PC-9 (cell line): ENCODE measurements at regions not wholly inside any gene's neighbourhood (a gene's known extent, or its start where the extent isn't known, plus 50 kb on each side); places are given as distances from the start of the nearest gene placed in this dataset.

Experiments used
- BruUV-seq: library from RNA; stranded (reverse); fragments of 400-500 nt; replicated peaks from 2 replicates; lab custom pipeline; 2021; lab: Mats Ljungman, UMichigan
- CTCF ChIA-PET: fragments of 300-600 bp; sonication (Branson Sonifier 250); formaldehyde crosslinking; loops from one replicate; lab custom pipeline; 2022; ENCODE audit warnings: antibody characterized with exemption; lab: Charles Lee
- POLR2A ChIA-PET: fragments of 300-600 bp; sonication (Branson Sonifier 250); formaldehyde crosslinking; loops from one replicate; lab custom pipeline; 2022; ENCODE audit warnings: antibody characterized with exemption; ENCODE audit not compliant: unreplicated experiment; lab: Charles Lee
- DNase-seq, 2 experiments: peaks; one replicate each; pipeline versions ENCODE4 v3.0.0 to v3.0.0-alpha.2; 2015 to 2022; ENCODE audit warnings: mixed read lengths in 1 of 2
- H2AFZ ChIP-seq: fragments of 200-600 bp; sonication (generic); 2 replicates; pipeline ENCODE4 v1.8.1; 2017; ENCODE audit warnings: antibody characterized with exemption
- H3F3A ChIP-seq: fragments of 200-600 bp; sonication (generic); 2 replicates; pipeline ENCODE4 v1.8.1; 2017; ENCODE audit warnings: antibody characterized with exemption, mild to moderate bottlenecking, low read depth; ENCODE audit not compliant: insufficient read depth
- H3K27ac ChIP-seq: fragments of 200-600 bp; sonication (generic); 2 replicates; pipeline ENCODE4 v1.6.1; 2016; ENCODE audit warnings: mixed run types
- H3K27me3 ChIP-seq: fragments of 200-600 bp; sonication (generic); 2 replicates; pipeline ENCODE4 v1.6.1; 2016; ENCODE audit warnings: low read depth, mixed run types; ENCODE audit not compliant: insufficient read depth
- H3K36me3 ChIP-seq: fragments of 200-600 bp; sonication (generic); 2 replicates; pipeline ENCODE4 v1.6.1; 2016; ENCODE audit warnings: low read depth, mixed run types
- H3K4me1 ChIP-seq: fragments of 200-600 bp; sonication (generic); replicated peaks from 2 replicates; pipeline ENCODE4 v1.6.1; 2016; ENCODE audit warnings: mixed run types; ENCODE audit not compliant: insufficient read depth
- H3K4me2 ChIP-seq: fragments of 200-600 bp; sonication (generic); 2 replicates; pipeline ENCODE4 v1.6.1; 2017; ENCODE audit warnings: mixed run types
- H3K4me3 ChIP-seq: fragments of 200-600 bp; sonication (generic); 2 replicates; pipeline ENCODE4 v1.6.1; 2016; ENCODE audit warnings: mixed run types
- H3K79me2 ChIP-seq: fragments of 200-600 bp; sonication (generic); 2 replicates; pipeline ENCODE4 v1.6.1; 2017; ENCODE audit warnings: low read depth, mixed run types
- H3K9me2 ChIP-seq: fragments of 200-600 bp; sonication (generic); 2 replicates; pipeline ENCODE4 v1.8.1; 2017; ENCODE audit warnings: mild to moderate bottlenecking; ENCODE audit not compliant: insufficient read depth
- H3K9me3 ChIP-seq: fragments of 200-600 bp; sonication (generic); 2 replicates; pipeline ENCODE4 v1.8.1; 2016; ENCODE audit warnings: low read depth; ENCODE audit not compliant: insufficient read depth
- H4K20me1 ChIP-seq: fragments of 200-600 bp; sonication (generic); 2 replicates; pipeline ENCODE4 v1.8.1; 2017; ENCODE audit not compliant: insufficient read depth
- EZH2 ChIP-seq: fragments of 200-600 bp; sonication (generic); IDR thresholded peaks from 2 replicates; pipeline ENCODE4 v1.8.0; 2017; ENCODE audit warnings: antibody characterized with exemption, low read depth
- intact Hi-C: fragments of 100-400 bp; cut with micrococcal nuclease; formaldehyde crosslinking; loops from one replicate; pipeline ENCODE4 v1.10.0; 2022; ENCODE audit not compliant: unreplicated experiment
- TF ChIP-seq, protein P1 (sequence below): fragments of 200-600 bp; sonication (generic); conservative IDR thresholded peaks from 2 replicates; pipeline ENCODE4 v1.6.1; 2017; ENCODE audit warnings: mixed run types, antibody characterized with exemption, mild to moderate bottlenecking, moderate library complexity

DNA sequence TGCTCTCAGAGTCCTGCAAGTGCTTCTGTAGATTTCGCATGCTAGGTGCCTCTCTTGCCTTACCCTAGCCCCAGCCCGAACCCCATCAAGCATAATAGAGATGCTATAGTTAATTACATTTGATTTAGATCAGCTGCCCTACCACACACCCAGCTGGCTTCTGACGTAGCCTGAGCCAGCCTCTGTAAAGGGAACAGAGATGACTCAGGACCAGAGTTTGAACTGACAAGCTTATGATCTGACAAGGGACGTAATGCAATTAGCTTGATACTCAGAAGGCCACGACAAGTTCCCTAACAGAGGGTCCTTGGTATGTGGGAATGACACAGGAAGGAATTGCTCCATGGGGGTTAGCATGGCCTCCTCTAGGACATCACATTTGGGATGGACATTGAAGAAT lies 126.6 kb downstream of the LRATD1 start:
- H3K4me3 ChIP-seq, result no peak overlapping the region

GRCh38 chr2:14760169-14760568 lies 127.7 kb downstream of the LRATD1 start:
- H2AFZ ChIP-seq, result no peak overlapping the region
- intact Hi-C loops, result no loop called here
- CTCF ChIA-PET, result no interaction called here
- no peaks in the 10 kb centered on the region for H3K9me2 ChIP-seq
- no peaks in the 10 kb centered on the region for H3K9me3 ChIP-seq
- TF ChIP-seq EZH2, result no peak
- TF ChIP-seq, protein P1, sequence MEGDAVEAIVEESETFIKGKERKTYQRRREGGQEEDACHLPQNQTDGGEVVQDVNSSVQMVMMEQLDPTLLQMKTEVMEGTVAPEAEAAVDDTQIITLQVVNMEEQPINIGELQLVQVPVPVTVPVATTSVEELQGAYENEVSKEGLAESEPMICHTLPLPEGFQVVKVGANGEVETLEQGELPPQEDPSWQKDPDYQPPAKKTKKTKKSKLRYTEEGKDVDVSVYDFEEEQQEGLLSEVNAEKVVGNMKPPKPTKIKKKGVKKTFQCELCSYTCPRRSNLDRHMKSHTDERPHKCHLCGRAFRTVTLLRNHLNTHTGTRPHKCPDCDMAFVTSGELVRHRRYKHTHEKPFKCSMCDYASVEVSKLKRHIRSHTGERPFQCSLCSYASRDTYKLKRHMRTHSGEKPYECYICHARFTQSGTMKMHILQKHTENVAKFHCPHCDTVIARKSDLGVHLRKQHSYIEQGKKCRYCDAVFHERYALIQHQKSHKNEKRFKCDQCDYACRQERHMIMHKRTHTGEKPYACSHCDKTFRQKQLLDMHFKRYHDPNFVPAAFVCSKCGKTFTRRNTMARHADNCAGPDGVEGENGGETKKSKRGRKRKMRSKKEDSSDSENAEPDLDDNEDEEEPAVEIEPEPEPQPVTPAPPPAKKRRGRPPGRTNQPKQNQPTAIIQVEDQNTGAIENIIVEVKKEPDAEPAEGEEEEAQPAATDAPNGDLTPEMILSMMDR, result no peak
- H3K4me2 ChIP-seq, result no peak overlapping the region
- H4K20me1 ChIP-seq, result no peaks in the 10 kb centered on the region
- H3K27me3 ChIP-seq, result no peaks in the 10 kb centered on the region
- no TSS peak for BruUV-seq
- peaks cover 24% of the 10 kb centered on the region for H3K4me1 ChIP-seq
- H3K36me3 ChIP-seq, result no peaks in the 10 kb centered on the region
- POLR2A ChIA-PET, result no interaction called here
- H3K79me2 ChIP-seq, result no peaks in the 10 kb centered on the region
- H3K27ac ChIP-seq, result no peak overlapping the region
- H3F3A ChIP-seq, result peaks cover 13% of the 10 kb centered on the region; the same call in 1 of the 2 replicates
- no peak for DNase-seq
- no peak overlapping the region for H3K4me3 ChIP-seq

More for the DNA sequence above, 126.6 kb downstream of the LRATD1 start:
- intact Hi-C loops, result no loop called here
- Histone ChIP-seq H3K27me3 (no peaks in the 10 kb centered on the region), H2AFZ (no peak overlapping the region), H3K36me3 (no peaks in the 10 kb centered on the region), H4K20me1 (no peaks in the 10 kb centered on the region), H3F3A (peaks cover 13% of the 10 kb centered on the region; the same call in 1 of the 2 replicates), H3K9me2 (no peaks in the 10 kb centered on the region; the same call in 1 of the 2 replicates), H3K79me2 (no peaks in the 10 kb centered on the region), H3K4me1 (peaks cover 24% of the 10 kb centered on the region), H3K4me2 (no peak overlapping the region), H3K9me3 (no peaks in the 10 kb centered on the region), H3K27ac (no peak overlapping the region)
- TF ChIP-seq EZH2, result no peak
- TF ChIP-seq, protein P1, result no peak
- POLR2A ChIA-PET, result no interaction called here
- DNase-seq, result no peak
- BruUV-seq, result no TSS peak
- CTCF ChIA-PET, result interaction anchor here (0.6 kb wide), 1 partner anchor 643 kb away, joined by 7 read pairs; no protein-coding TSS in a partner anchor

DNA sequence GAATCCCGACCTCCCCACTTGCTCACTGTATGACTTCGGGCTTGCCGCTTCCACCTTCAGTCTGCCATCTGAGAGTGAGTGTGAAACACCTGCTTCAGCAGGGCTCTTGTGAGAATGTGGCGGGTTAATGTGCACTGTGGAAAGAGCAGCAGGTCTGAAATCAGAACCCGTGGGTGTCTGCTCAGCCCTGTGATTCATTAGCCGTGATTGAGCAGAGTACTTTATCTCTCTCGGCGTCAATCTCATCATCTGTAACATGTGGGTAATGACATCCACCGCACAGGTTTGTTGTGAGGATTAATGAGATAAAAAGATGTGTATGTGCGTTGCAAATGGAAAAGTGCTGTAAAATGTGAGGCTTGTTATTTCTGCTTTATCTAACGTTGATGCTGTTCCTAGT lies 128.6 kb downstream of the LRATD1 start:
- CTCF ChIA-PET, result no interaction called here
- no peak overlapping the region for H2AFZ ChIP-seq
- H3K4me1 ChIP-seq, result peaks cover 14% of the 10 kb centered on the region

More for the DNA sequence above, 128.6 kb downstream of the LRATD1 start:
- H3K4me3 ChIP-seq, result no peak overlapping the region
- no peaks in the 10 kb centered on the region for H3K27me3 ChIP-seq
- H3K4me2 ChIP-seq, result no peak overlapping the region
- TF ChIP-seq, protein P1, result no peak
- no peak for TF ChIP-seq EZH2
- H3K27ac ChIP-seq, result no peak overlapping the region
- no peaks in the 10 kb centered on the region for H4K20me1 ChIP-seq
- no peaks in the 10 kb centered on the region for H3K9me2 ChIP-seq
- intact Hi-C loops, result no loop called here
- H3K79me2 ChIP-seq, result no peaks in the 10 kb centered on the region
- no peak for DNase-seq
- peaks cover 13% of the 10 kb centered on the region; the same call in 1 of the 2 replicates for H3F3A ChIP-seq
- no peaks in the 10 kb centered on the region for H3K36me3 ChIP-seq
- H3K9me3 ChIP-seq, result no peaks in the 10 kb centered on the region
- BruUV-seq, result no TSS peak
- POLR2A ChIA-PET, result no interaction called here
